Neuronal stem cell (in vitro differentiated cells): ENCODE measurements at regions not wholly inside any gene's neighbourhood (a gene's known extent, or its start where the extent isn't known, plus 50 kb on each side); places are given as distances from the start of the nearest gene placed in this dataset.
A peak's percentile ranks its signal among the peaks of the same experiment; 100 is the strongest.

Source experiments
- DNase-seq: peaks from one replicate; pipeline ENCODE4 v3.0.0-alpha.2; 2013; ENCODE audit warnings: low spot score
- H2AFZ ChIP-seq: one replicate; pipeline ENCODE4 v1.6.1; 2013; ENCODE audit warnings: mild to moderate bottlenecking, low read length, inconsistent platforms
- H2AK5ac ChIP-seq: 2 replicates; pipeline ENCODE4 v1.6.1; 2013; ENCODE audit warnings: low read depth, mild to moderate bottlenecking, inconsistent platforms, low read length, moderate library complexity, mixed read lengths
- H2BK120ac ChIP-seq: 2 replicates; pipeline ENCODE4 v1.6.1; 2013; ENCODE audit warnings: low read depth, mild to moderate bottlenecking, inconsistent platforms, low read length, moderate library complexity, mixed read lengths
- H2BK12ac ChIP-seq: one replicate; pipeline ENCODE4 v1.6.1; 2013; ENCODE audit warnings: low read length, inconsistent platforms
- H2BK15ac ChIP-seq: 2 replicates; pipeline ENCODE4 v1.6.1; 2013; ENCODE audit warnings: mild to moderate bottlenecking, low read length, inconsistent platforms, mixed read lengths
- H2BK5ac ChIP-seq: one replicate; pipeline ENCODE4 v1.6.1; 2013; ENCODE audit warnings: inconsistent platforms, mild to moderate bottlenecking, low read length, moderate library complexity
- H3K14ac ChIP-seq: one replicate; pipeline ENCODE4 v1.6.1; 2013; ENCODE audit warnings: low read length, inconsistent platforms
- H3K18ac ChIP-seq: 2 replicates; pipeline ENCODE4 v1.6.1; 2013; ENCODE audit warnings: low read length, inconsistent platforms
- H3K23ac ChIP-seq: 2 replicates; pipeline ENCODE4 v1.6.1; 2013; ENCODE audit warnings: low read depth, mild to moderate bottlenecking, mixed read lengths, low read length, inconsistent platforms; ENCODE audit not compliant: poor library complexity
- H3K27ac ChIP-seq: replicated peaks from 3 replicates; pipeline ENCODE4 v1.5.1; 2013; ENCODE audit warnings: low read length, inconsistent platforms
- H3K27me3 ChIP-seq, 3 experiments: 2 replicates each; pipeline ENCODE4 v1.6.1; 2013; ENCODE audit warnings: low read length in 3 of 3, mild to moderate bottlenecking in 2 of 3, inconsistent platforms in 1 of 3, low read depth in 1 of 3, mixed read lengths in 1 of 3, moderate library complexity in 1 of 3; ENCODE audit not compliant: control insufficient read depth in 3 of 3, insufficient read depth in 3 of 3
- H3K36me3 ChIP-seq, 2 donors: replicated peaks in 1 of 2; 2 replicates each; pipeline ENCODE4 v1.6.1; 2013; ENCODE audit warnings: low read length in 2 of 2; ENCODE audit not compliant: control insufficient read depth in 2 of 2, insufficient read depth in 2 of 2
- H3K4ac ChIP-seq: 2 replicates; pipeline ENCODE4 v1.6.1; 2013; ENCODE audit warnings: inconsistent platforms, mild to moderate bottlenecking, low read length, moderate library complexity
- H3K4me1 ChIP-seq, 2 donors: 1 replicate in 1 of 2; 2 replicates in 1 of 2; pipeline ENCODE4 v1.6.1; 2013; ENCODE audit warnings: low read length in 2 of 2, low read depth in 1 of 2; ENCODE audit not compliant: control insufficient read depth in 2 of 2, insufficient read depth in 1 of 2
- H3K4me2 ChIP-seq: one replicate; pipeline ENCODE4 v1.6.1; 2013; ENCODE audit warnings: mild to moderate bottlenecking, low read length, inconsistent platforms; ENCODE audit not compliant: insufficient read depth, poor library complexity, severe bottlenecking
- H3K4me3 ChIP-seq, 2 donors: 2 replicates each; pipeline ENCODE4 v1.5.1; 2013; ENCODE audit warnings: low read length in 2 of 2, mild to moderate bottlenecking in 2 of 2, inconsistent platforms in 1 of 2, moderate library complexity in 1 of 2
- H3K79me1 ChIP-seq: one replicate; pipeline ENCODE4 v1.6.1; 2013; ENCODE audit warnings: low read depth, mild to moderate bottlenecking, inconsistent platforms, low read length, moderate library complexity
- H3K9ac ChIP-seq: one replicate; pipeline ENCODE4 v1.6.1; 2013; ENCODE audit warnings: mild to moderate bottlenecking, low read depth, low read length, inconsistent platforms; ENCODE audit not compliant: poor library complexity
- H3K9me3 ChIP-seq, 2 donors: replicated peaks in 1 of 2; 2 replicates each; pipeline versions ENCODE3 to v1.6.1; 2013; ENCODE audit warnings: low read length in 2 of 2, mild to moderate bottlenecking in 2 of 2, inconsistent platforms in 1 of 2, low read depth in 1 of 2, mixed read lengths in 1 of 2, moderate library complexity in 1 of 2; ENCODE audit not compliant: control insufficient read depth in 2 of 2, insufficient read depth in 1 of 2
- H4K8ac ChIP-seq: one replicate; pipeline ENCODE4 v1.6.1; 2013; ENCODE audit warnings: low read depth, mild to moderate bottlenecking, inconsistent platforms, low read length, moderate library complexity
- H4K91ac ChIP-seq: one replicate; pipeline ENCODE4 v1.6.1; 2013; ENCODE audit warnings: low read length, low read depth, mild to moderate bottlenecking, inconsistent platforms; ENCODE audit not compliant: poor library complexity
- WGBS, 2 donors: extraction: QIAGEN DNeasy Blood & Tissue Kit; methylation state at CpG; one replicate each; pipeline ENCODE4 v1.1.7; 2013; ENCODE audit warnings: missing lambda C conversion rate in 2 of 2, mixed read lengths in 1 of 2; ENCODE audit not compliant: insufficient read length in 2 of 2, insufficient replicate concordance in 1 of 2; ENCODE audit errors: extremely low coverage in 2 of 2; 5-methylcytosine and 5-hydroxymethylcytosine counted together

DNA sequence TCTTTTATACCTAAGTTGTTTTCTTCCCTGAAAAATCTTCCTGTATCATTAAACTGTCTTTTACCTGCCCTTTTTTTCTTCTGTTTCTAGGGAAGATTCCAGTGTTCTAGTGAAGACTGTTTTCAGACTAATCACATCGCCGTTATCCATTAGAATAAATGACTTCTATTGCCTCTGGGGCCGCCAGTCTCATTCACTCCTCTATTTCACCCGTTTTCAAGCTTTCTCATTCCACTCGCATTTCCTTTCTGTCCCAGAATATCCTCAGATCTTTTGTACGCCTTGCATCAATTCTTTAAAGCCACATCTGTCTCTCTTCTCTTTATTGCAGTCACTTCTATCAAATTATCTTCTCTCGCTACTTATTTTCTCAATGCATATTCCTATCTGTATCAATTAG, 1035.6 kb upstream of the MIR17HG start:
- Histone ChIP-seq H3K14ac (no peak overlapping the region), H2BK15ac (no peak overlapping the region), H3K27me3 (no peaks in the 10 kb centered on the region), H2BK5ac (no peak overlapping the region), H2BK12ac (no peak overlapping the region), H2AFZ (no peak overlapping the region), H2BK120ac (no peak overlapping the region), H3K79me1 (no peaks in the 10 kb centered on the region), H2AK5ac (no peak overlapping the region), H3K23ac (no peak overlapping the region), H3K36me3 (peaks cover 0 to 2% of the 10 kb centered on the region in 2 donors), H3K9me3 (no peaks in the 10 kb centered on the region), H4K8ac (no peak overlapping the region), H3K9ac (no peak overlapping the region), H3K4me3 (no peak overlapping the region), H3K18ac (no peak overlapping the region), H3K4me2 (no peak overlapping the region), H3K4ac (no peak overlapping the region), H4K91ac (no peak overlapping the region), H3K4me1 (peaks cover 3 to 4% of the 10 kb centered on the region in 2 donors), H3K27ac (no peak overlapping the region)
- WGBS, 2 donors = 100% methylated on average over 1 of the region's 7 CpGs; no CpG with 5 or more reads in 1 of the 2 donors
- no peak for DNase-seq

DNA sequence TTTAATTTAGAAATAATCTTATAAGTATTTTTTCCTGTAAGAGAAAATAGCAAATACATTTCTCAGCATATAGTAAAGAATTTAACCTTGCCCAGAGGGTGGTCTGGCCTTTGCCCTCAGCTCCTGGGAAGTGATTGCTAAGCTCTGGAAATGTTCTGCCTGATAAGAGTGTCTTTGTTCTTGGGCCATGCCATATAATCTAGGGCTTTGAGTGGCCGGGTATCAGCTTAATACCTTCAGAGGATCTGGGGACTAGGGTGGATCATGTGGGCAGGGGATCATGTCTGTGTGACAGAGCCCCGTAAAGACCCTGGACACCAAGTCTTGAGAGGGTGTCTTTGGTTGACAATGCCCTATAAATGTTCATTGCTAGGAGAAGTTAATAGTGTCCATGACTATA, 1032.4 kb upstream of the MIR17HG start:
- H2BK5ac ChIP-seq = no peak overlapping the region
- no peak overlapping the region for H2BK12ac ChIP-seq
- no peak overlapping the region for H3K9ac ChIP-seq
- no peak overlapping the region for H3K18ac ChIP-seq
- H3K27ac ChIP-seq = no peak overlapping the region
- H2AFZ ChIP-seq = peak overlapping the region; percentile 42
- no peak overlapping the region for H4K8ac ChIP-seq
- H3K9me3 ChIP-seq = no peaks in the 10 kb centered on the region
- H2AK5ac ChIP-seq = no peak overlapping the region
- H3K14ac ChIP-seq = no peak overlapping the region
- peaks cover 0 to 2% of the 10 kb centered on the region in 2 donors for H3K36me3 ChIP-seq
- DNase-seq = peak; percentile 61
- H4K91ac ChIP-seq = no peak overlapping the region
- H2BK120ac ChIP-seq = no peak overlapping the region
- no peak overlapping the region for H2BK15ac ChIP-seq
- no peaks in the 10 kb centered on the region for H3K79me1 ChIP-seq
- H3K4ac ChIP-seq = no peak overlapping the region
- no peaks in the 10 kb centered on the region for H3K27me3 ChIP-seq
- H3K4me2 ChIP-seq = no peak overlapping the region
- peaks cover 3 to 4% of the 10 kb centered on the region in 2 donors for H3K4me1 ChIP-seq
- H3K23ac ChIP-seq = no peak overlapping the region
- WGBS, 2 donors = no CpG with 5 or more reads among the region's 2 CpGs
- H3K4me3 ChIP-seq = no peak overlapping the region

DNA sequence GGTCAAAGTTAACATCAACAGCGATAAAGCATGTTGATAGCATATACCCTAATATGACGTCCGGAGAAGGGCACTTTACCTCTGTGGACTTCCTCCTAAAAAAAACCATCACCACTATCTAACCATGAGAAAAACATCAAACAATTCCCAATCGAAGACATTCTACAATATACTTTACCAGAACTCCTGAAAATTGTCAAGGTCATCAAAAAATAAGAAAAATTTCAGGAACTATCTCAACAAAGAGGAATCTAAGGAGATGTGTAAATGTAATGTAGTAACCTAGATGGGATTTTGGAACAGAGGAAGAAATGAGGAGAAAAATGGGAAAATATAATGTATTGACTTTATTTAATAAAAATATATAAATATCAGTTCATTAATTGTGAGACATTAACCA, 1026.8 kb upstream of the MIR17HG start:
- H3K23ac ChIP-seq = no peak overlapping the region
- no peak overlapping the region for H2BK12ac ChIP-seq
- no CpG with 5 or more reads among the region's 4 CpGs for WGBS, 2 donors
- H2BK5ac ChIP-seq = no peak overlapping the region
- H2BK15ac ChIP-seq = no peak overlapping the region
- peaks cover 3 to 6% of the 10 kb centered on the region in 2 donors for H3K4me1 ChIP-seq
- no peak overlapping the region for H2BK120ac ChIP-seq
- no peak overlapping the region for H3K18ac ChIP-seq
- H2AK5ac ChIP-seq = no peak overlapping the region
- no peak overlapping the region for H4K91ac ChIP-seq
- no peak overlapping the region for H3K9ac ChIP-seq
- no peak overlapping the region for H3K4me2 ChIP-seq
- DNase-seq = no peak
- H3K36me3 ChIP-seq = no peaks in the 10 kb centered on the region
- no peak overlapping the region for H3K27ac ChIP-seq
- H3K4ac ChIP-seq = no peak overlapping the region
- no peaks in the 10 kb centered on the region for H3K27me3 ChIP-seq
- H3K14ac ChIP-seq = no peak overlapping the region
- H3K9me3 ChIP-seq = no peaks in the 10 kb centered on the region
- H2AFZ ChIP-seq = no peak overlapping the region
- no peaks in the 10 kb centered on the region for H3K79me1 ChIP-seq
- no peak overlapping the region for H4K8ac ChIP-seq
- no peak overlapping the region for H3K4me3 ChIP-seq

DNA sequence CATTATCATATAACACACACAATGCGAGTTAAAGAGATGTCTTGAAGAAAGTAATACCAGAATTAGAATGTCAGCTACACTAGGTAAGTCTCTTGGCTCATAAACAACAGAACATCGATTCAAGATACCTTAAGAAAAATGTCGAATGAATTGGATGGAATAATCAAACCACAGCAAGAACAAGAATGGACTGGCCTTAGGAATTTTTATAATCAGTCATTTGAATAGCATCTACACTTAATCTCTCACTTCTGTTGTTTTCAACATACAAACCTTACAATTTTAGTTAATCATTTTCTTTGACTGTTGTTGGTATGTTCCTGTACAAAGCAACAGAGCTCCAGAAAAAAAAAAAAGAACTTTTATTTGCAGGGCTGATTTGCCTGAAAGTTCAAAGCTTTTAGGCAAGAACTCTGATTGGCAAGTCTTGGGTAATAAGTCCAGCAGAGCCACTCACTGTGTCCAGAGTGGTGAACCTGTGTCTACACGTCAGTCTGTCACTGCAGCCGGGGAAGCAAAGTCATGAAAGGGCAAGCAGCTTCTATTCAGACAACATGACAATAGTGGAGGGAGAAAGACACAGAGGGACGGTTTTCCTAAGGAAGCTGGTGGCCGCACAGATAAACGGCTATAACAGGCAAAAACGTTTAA, 1026.1 kb upstream of the MIR17HG start:
- no peak overlapping the region for H3K4ac ChIP-seq
- H3K4me1 ChIP-seq = peaks cover 3 to 6% of the 10 kb centered on the region in 2 donors
- H3K18ac ChIP-seq = no peak overlapping the region
- H3K14ac ChIP-seq = no peak overlapping the region
- no peak overlapping the region for H3K23ac ChIP-seq
- DNase-seq = peak; percentile 21
- no peak overlapping the region for H3K9ac ChIP-seq
- no peak overlapping the region for H2BK5ac ChIP-seq
- H3K27me3 ChIP-seq = no peaks in the 10 kb centered on the region
- H2BK15ac ChIP-seq = no peak overlapping the region
- no peak overlapping the region for H2BK12ac ChIP-seq
- no CpG with 5 or more reads among the region's 9 CpGs for WGBS, 2 donors
- H3K4me2 ChIP-seq = no peak overlapping the region
- H3K4me3 ChIP-seq = no peak overlapping the region
- H2BK120ac ChIP-seq = no peak overlapping the region
- no peak overlapping the region for H4K91ac ChIP-seq
- peak overlapping the region; percentile 0 for H2AFZ ChIP-seq
- H2AK5ac ChIP-seq = no peak overlapping the region
- H4K8ac ChIP-seq = no peak overlapping the region
- no peaks in the 10 kb centered on the region for H3K79me1 ChIP-seq
- no peaks in the 10 kb centered on the region for H3K9me3 ChIP-seq
- no peak overlapping the region for H3K27ac ChIP-seq
- no peaks in the 10 kb centered on the region for H3K36me3 ChIP-seq
